HepG2 (cell line): ENCODE measurements at regions not wholly inside any gene's neighbourhood (a gene's known extent, or its start where the extent isn't known, plus 50 kb on each side); places are given as distances from the start of the nearest gene placed in this dataset.

Source experiments
- ATAC-seq: fragments of 200-7000 bp; cut with Tn5 transposase; 3 replicates; pipeline ENCODE4 v1.9.1; 2020; ENCODE audit warnings: mild to moderate bottlenecking, moderate library complexity
- BruUV-seq: library from RNA; stranded (reverse); fragments of 400-500 nt; replicated peaks from 2 replicates; lab custom pipeline; 2021; lab: Mats Ljungman, UMichigan
- CTCF ChIA-PET: fragments of 300-600 bp; formaldehyde crosslinking; extraction: SDS; loops from one replicate; lab custom pipeline; 2021; ENCODE audit warnings: low total read pairs, inconsistent platforms, low intra/inter-chr PET ratio; lab: Yijun Ruan, JAX
- POLR2A ChIA-PET: fragments of 350-600 bp; sonication (Branson Sonifier 250); formaldehyde crosslinking; loops from one replicate; lab custom pipeline; 2020; ENCODE audit warnings: antibody characterized with exemption, inconsistent platforms; lab: Yijun Ruan, JAX
- DNase-seq: peaks from one replicate; pipeline ENCODE4 v3.0.0-alpha.2; 2015; ENCODE audit warnings: low spot score
- FAIRE-seq: peaks from 3 replicates; lab custom pipeline; 2011; peaks lifted over from hg19 to GRCh38; lab: Jason Lieb, UNC
- H2AFZ ChIP-seq: one replicate; pipeline ENCODE4 v1.6.1; 2011; ENCODE audit warnings: low read length, inconsistent platforms
- H3K27ac ChIP-seq: fragments of 300-600 bp; 3 replicates; pipeline ENCODE4 v1.8.0; 2011; ENCODE audit warnings: mixed run types, mild to moderate bottlenecking, mixed read lengths, low read length, inconsistent platforms; ENCODE audit not compliant: insufficient read depth; ENCODE audit errors: extremely low read length
- H3K27me3 ChIP-seq, 2 experiments: fragments of 200-600 bp in 1 of 2; 2 replicates in 1 of 2; 3 replicates in 1 of 2; pipeline versions ENCODE4 v1.6.0 to v1.8.0; 2011; ENCODE audit warnings: low read length in 2 of 2, mild to moderate bottlenecking in 2 of 2, moderate library complexity in 2 of 2, inconsistent platforms in 1 of 2; ENCODE audit not compliant: insufficient read depth in 2 of 2, control insufficient read depth in 1 of 2
- H3K36me3 ChIP-seq, 2 experiments: fragments of 200-600 bp in 1 of 2; replicated peaks in 1 of 2; 2 replicates in 1 of 2; 3 replicates in 1 of 2; pipeline versions ENCODE4 v1.5.1 to v1.8.0; 2011; ENCODE audit warnings: low read length in 2 of 2, inconsistent platforms in 1 of 2; ENCODE audit not compliant: insufficient read depth in 2 of 2, control insufficient read depth in 1 of 2
- H3K4me1 ChIP-seq: 2 replicates; pipeline ENCODE4 v1.5.1; 2012; ENCODE audit warnings: low read length, inconsistent platforms; ENCODE audit not compliant: insufficient read depth
- H3K4me2 ChIP-seq: 2 replicates; pipeline ENCODE4 v1.6.0; 2011; ENCODE audit warnings: low read depth, low read length, inconsistent platforms
- H3K4me3 ChIP-seq, 3 experiments: fragments of 200-600 bp in 1 of 3; sonication (generic), shearing (Covaris generic) in 1 of 3; replicated peaks in 1 of 3; 2 replicates each; pipeline ENCODE4 v1.5.1; 2011 to 2016; ENCODE audit warnings: low read length in 3 of 3, inconsistent platforms in 2 of 3, low read depth in 2 of 3, mild to moderate bottlenecking in 2 of 3, control low read depth in 1 of 3, mixed read lengths in 1 of 3; ENCODE audit not compliant: insufficient read depth in 1 of 3
- H3K79me2 ChIP-seq: one replicate; pipeline ENCODE4 v1.6.1; 2011; ENCODE audit warnings: low read length, inconsistent platforms; ENCODE audit not compliant: insufficient read depth
- H3K9ac ChIP-seq: 2 replicates; pipeline ENCODE4 v1.6.0; 2011; ENCODE audit warnings: mild to moderate bottlenecking, low read depth, low read length, inconsistent platforms; ENCODE audit not compliant: insufficient read depth
- H3K9me3 ChIP-seq: 2 replicates; pipeline ENCODE4 v1.5.1; 2012; ENCODE audit warnings: mild to moderate bottlenecking, low read length
- H4K20me1 ChIP-seq: 2 replicates; pipeline ENCODE4 v1.6.0; 2011; ENCODE audit warnings: inconsistent platforms, mild to moderate bottlenecking, low read length, moderate library complexity; ENCODE audit not compliant: insufficient read depth
- E2F5 ChIP-seq: sonication (generic); formaldehyde crosslinking; conservative IDR thresholded peaks from 2 replicates; pipeline ENCODE4 v1.4.0; 2020; ENCODE audit warnings: missing genetic modification reagents
- HNRNPLL ChIP-seq: fragments of 200-400 bp; formaldehyde crosslinking; IDR thresholded peaks from 2 replicates; pipeline ENCODE4 v1.6.1; 2017; ENCODE audit warnings: mild to moderate bottlenecking, low read depth, low read length; ENCODE audit not compliant: poor library complexity, severe bottlenecking
- IKZF5 ChIP-seq: IDR thresholded peaks from 2 replicates; pipeline ENCODE4 v1.6.1; 2018; ENCODE audit warnings: missing genetic modification reagents, mild to moderate bottlenecking, missing compliant biosample characterization
- RCOR2 ChIP-seq: IDR thresholded peaks from 2 replicates; pipeline ENCODE4 v1.6.1; 2016; ENCODE audit warnings: missing biosample characterization, missing genetic modification reagents
- REPIN1 ChIP-seq: sonication (generic); formaldehyde crosslinking; IDR thresholded peaks from 2 replicates; pipeline ENCODE4 v1.8.0; 2022; ENCODE audit warnings: missing genetic modification reagents, low read depth, mild to moderate bottlenecking, borderline replicate concordance
- RERE ChIP-seq: IDR thresholded peaks from 2 replicates; pipeline ENCODE4 v1.6.1; 2016; ENCODE audit warnings: low read depth, missing genetic modification reagents, missing compliant biosample characterization
- ZNF3 ChIP-seq: IDR thresholded peaks from 2 replicates; pipeline ENCODE4 v1.7.0; 2017; ENCODE audit warnings: inconsistent platforms
- ZNF644 ChIP-seq: IDR thresholded peaks from 2 replicates; pipeline ENCODE4 v1.6.1; 2016; ENCODE audit warnings: low read depth
- WGBS: methylation state at CpG from one replicate; pipeline ENCODE4 v1.1.6; 2017; ENCODE audit warnings: low lambda C conversion rate; 5-methylcytosine and 5-hydroxymethylcytosine counted together
- in situ Hi-C: cut with HindIII; loops from 2 replicates; pipeline ENCODE4 v1.10.0; 2017; ENCODE audit warnings: low pct_unique_long_range_greater_than_20kb; ENCODE audit not compliant: extremely low pct_ligation_motif_present
- intact Hi-C: fragments of 100-400 bp; cut with micrococcal nuclease; formaldehyde crosslinking; loops from one replicate; pipeline ENCODE4 v1.10.0; 2022; ENCODE audit not compliant: unreplicated experiment

GRCh38 chr11:128405714-128406662 lies 181.4 kb downstream of the ETS1 start:
- no peak for FAIRE-seq
- WGBS: 4% methylated on average over 4 of the region's 8 CpGs

More at GRCh38 chr11:128405714-128406662, 181.4 kb downstream of the ETS1 start:
- DNase-seq: no peak
- POLR2A ChIA-PET: no interaction called here
- in situ Hi-C loops: no loop called here
- Histone ChIP-seq H3K4me2 (no peak overlapping the region), H3K36me3 (no peaks in the 10 kb centered on the region)
- no peak for TF ChIP-seq REPIN1
- no peak for TF ChIP-seq RERE (CRISPR knock-in tag)
- no peak for TF ChIP-seq E2F5 (CRISPR knock-in tag)
- TF ChIP-seq ZNF3: no peak
- TF ChIP-seq RCOR2 (CRISPR knock-in tag): no peak
- TF ChIP-seq ZNF644: no peak
- no peak for TF ChIP-seq IKZF5
- no peak for TF ChIP-seq HNRNPLL
- TF ChIP-seq, all 625 proteins: peak for 0
- Histone ChIP-seq H3K9me3 (no peaks in the 10 kb centered on the region), H3K27me3 (0 out of 5 replicates have a peak, but pooled peaks cover 0 to 2% of the 10 kb centered on the region in 2 experiments), H3K4me3 (no peak overlapping the region), H2AFZ (no peak overlapping the region), H3K4me1 (no peaks in the 10 kb centered on the region), H3K9ac (no peak overlapping the region), H3K27ac (no peak overlapping the region), H3K79me2 (no peaks in the 10 kb centered on the region), H4K20me1 (no peaks in the 10 kb centered on the region)
- CTCF ChIA-PET: no interaction called here
- no TSS peak for BruUV-seq
- intact Hi-C loops: no loop called here
- ATAC-seq: no peak
